Trophoblast cell (in vitro differentiated cells and primary cell): ENCODE measurements at regions not wholly inside any gene's neighbourhood (a gene's known extent, or its start where the extent isn't known, plus 50 kb on each side); places are given as distances from the start of the nearest gene placed in this dataset.
A peak's percentile ranks its signal among the peaks of the same experiment; 100 is the strongest.

Source experiments
- DNase-seq, 2 donors: peaks; one replicate each; pipeline ENCODE4 v3.0.0-alpha.2; 2016
- H2AFZ ChIP-seq: 2 replicates; pipeline ENCODE4 v1.6.1; 2013; ENCODE audit warnings: low read length, moderate library complexity, mild to moderate bottlenecking; ENCODE audit not compliant: insufficient read depth, poor library complexity
- H2AK5ac ChIP-seq: 2 replicates; pipeline ENCODE4 v1.6.1; 2013; ENCODE audit warnings: mild to moderate bottlenecking, low read length
- H2BK120ac ChIP-seq: 2 replicates; pipeline ENCODE4 v1.6.1; 2013; ENCODE audit warnings: low read length, mild to moderate bottlenecking, moderate library complexity; ENCODE audit not compliant: insufficient read depth, poor library complexity
- H2BK12ac ChIP-seq: 2 replicates; pipeline ENCODE4 v1.6.1; 2013; ENCODE audit warnings: mild to moderate bottlenecking, low read length, moderate library complexity
- H2BK5ac ChIP-seq: 2 replicates; pipeline ENCODE4 v1.6.1; 2013; ENCODE audit warnings: low read length, low read depth, moderate library complexity, mild to moderate bottlenecking; ENCODE audit not compliant: poor library complexity
- H3K14ac ChIP-seq: 2 replicates; pipeline ENCODE4 v1.6.1; 2013; ENCODE audit warnings: mild to moderate bottlenecking, low read length
- H3K18ac ChIP-seq: 2 replicates; pipeline ENCODE4 v1.6.1; 2013; ENCODE audit warnings: mild to moderate bottlenecking, low read length
- H3K23ac ChIP-seq: 2 replicates; pipeline ENCODE4 v1.6.1; 2013; ENCODE audit warnings: low read length
- H3K27ac ChIP-seq: 2 replicates; pipeline ENCODE4 v1.5.1; 2013; ENCODE audit warnings: low read depth, mild to moderate bottlenecking, inconsistent platforms, low read length, moderate library complexity
- H3K27me3 ChIP-seq: 2 replicates; pipeline ENCODE4 v1.6.1; 2013; ENCODE audit warnings: inconsistent platforms, mild to moderate bottlenecking, low read length, moderate library complexity; ENCODE audit not compliant: insufficient read depth
- H3K36me3 ChIP-seq, 2 experiments: 1 replicate in 1 of 2; 2 replicates in 1 of 2; pipeline ENCODE4 v1.6.1; 2013; ENCODE audit warnings: low read length in 2 of 2, mild to moderate bottlenecking in 2 of 2, moderate library complexity in 1 of 2; ENCODE audit not compliant: insufficient read depth in 2 of 2, control insufficient read depth in 1 of 2
- H3K4ac ChIP-seq: 2 replicates; pipeline ENCODE4 v1.6.1; 2013; ENCODE audit warnings: low read depth, mild to moderate bottlenecking, low read length, moderate library complexity
- H3K4me1 ChIP-seq, 2 experiments: 1 replicate in 1 of 2; 2 replicates in 1 of 2; pipeline ENCODE4 v1.6.1; 2013; ENCODE audit warnings: low read length in 2 of 2, mild to moderate bottlenecking in 2 of 2, moderate library complexity in 1 of 2; ENCODE audit not compliant: insufficient read depth in 2 of 2, control insufficient read depth in 1 of 2
- H3K4me2 ChIP-seq: 2 replicates; pipeline ENCODE4 v1.6.1; 2013; ENCODE audit warnings: inconsistent platforms, mild to moderate bottlenecking, low read length, moderate library complexity
- H3K4me3 ChIP-seq: 2 replicates; pipeline ENCODE4 v1.5.1; 2013; ENCODE audit warnings: mild to moderate bottlenecking, low read depth, low read length, inconsistent platforms
- H3K79me1 ChIP-seq: one replicate; pipeline ENCODE4 v1.6.1; 2013; ENCODE audit warnings: low read length
- H3K79me2 ChIP-seq: 2 replicates; pipeline ENCODE4 v1.6.1; 2013; ENCODE audit warnings: low read length, mild to moderate bottlenecking; ENCODE audit not compliant: control insufficient read depth, insufficient read depth, poor library complexity
- H3K9ac ChIP-seq: 2 replicates; pipeline ENCODE4 v1.6.1; 2013; ENCODE audit warnings: mild to moderate bottlenecking, low read length
- H3K9me3 ChIP-seq: 2 replicates; pipeline ENCODE4 v1.6.1; 2013; ENCODE audit warnings: low read depth, mild to moderate bottlenecking, control low read depth, inconsistent platforms, low read length; ENCODE audit not compliant: insufficient read depth
- H4K12ac ChIP-seq: 2 replicates; pipeline ENCODE4 v1.6.1; 2013; ENCODE audit warnings: low read depth, mild to moderate bottlenecking, low read length, moderate library complexity
- H4K8ac ChIP-seq: 2 replicates; pipeline ENCODE4 v1.6.1; 2013; ENCODE audit warnings: low read depth, mild to moderate bottlenecking, low read length, moderate library complexity
- H4K91ac ChIP-seq: one replicate; pipeline ENCODE4 v1.6.1; 2013; ENCODE audit warnings: low read depth, mild to moderate bottlenecking, low read length, moderate library complexity
- WGBS: extraction: QIAGEN DNeasy Blood & Tissue Kit; methylation state at CpG from one replicate; pipeline ENCODE4 v1.1.7; 2013; ENCODE audit warnings: missing lambda C conversion rate; ENCODE audit not compliant: insufficient read length, insufficient coverage; ENCODE audit errors: extremely low coverage; 5-methylcytosine and 5-hydroxymethylcytosine counted together

DNA sequence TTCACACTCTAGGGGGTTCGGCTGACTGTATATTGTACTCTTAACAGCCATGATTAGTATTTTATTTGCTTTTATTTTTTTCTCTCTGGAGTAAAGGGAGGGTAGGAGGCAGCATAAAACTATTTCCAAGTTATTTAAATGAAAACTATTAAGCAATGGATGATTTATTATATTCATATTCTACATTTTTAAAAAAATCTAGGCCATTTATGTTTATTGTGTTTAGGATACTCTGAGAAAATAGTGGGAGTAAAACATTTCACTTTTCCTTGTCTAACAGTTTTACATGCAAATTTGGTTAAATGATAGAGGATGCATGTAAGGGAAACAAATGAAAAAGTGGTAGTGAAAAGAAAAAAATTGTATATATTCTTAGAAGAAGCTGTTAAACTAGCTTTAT, 276.3 kb downstream of the GAS1 start:
- H3K9ac ChIP-seq: no peak overlapping the region
- no peak for DNase-seq
- no peak overlapping the region for H3K27ac ChIP-seq
- no peaks in the 10 kb centered on the region for H3K27me3 ChIP-seq
- no peak overlapping the region for H3K4ac ChIP-seq
- H3K79me1 ChIP-seq: peaks cover 6% of the 10 kb centered on the region
- H3K4me1 ChIP-seq: peaks cover 15 to 19% of the 10 kb centered on the region in 2 experiments
- no peaks in the 10 kb centered on the region for H3K9me3 ChIP-seq
- no peak overlapping the region for H4K8ac ChIP-seq
- no peak overlapping the region for H4K12ac ChIP-seq
- H2AK5ac ChIP-seq: no peak overlapping the region
- H3K18ac ChIP-seq: no peak overlapping the region
- no peak overlapping the region for H2BK120ac ChIP-seq
- no peak overlapping the region for H3K4me2 ChIP-seq
- no peak overlapping the region for H2AFZ ChIP-seq
- no peak overlapping the region for H2BK5ac ChIP-seq
- H2BK12ac ChIP-seq: no peak overlapping the region
- H3K36me3 ChIP-seq: no peaks in the 10 kb centered on the region
- H3K79me2 ChIP-seq: no peaks in the 10 kb centered on the region
- H3K14ac ChIP-seq: no peak overlapping the region
- no peak overlapping the region for H4K91ac ChIP-seq
- no peak overlapping the region for H3K23ac ChIP-seq
- WGBS: no CpG with 5 or more reads among the region's 1 CpG
- no peak overlapping the region for H3K4me3 ChIP-seq

DNA sequence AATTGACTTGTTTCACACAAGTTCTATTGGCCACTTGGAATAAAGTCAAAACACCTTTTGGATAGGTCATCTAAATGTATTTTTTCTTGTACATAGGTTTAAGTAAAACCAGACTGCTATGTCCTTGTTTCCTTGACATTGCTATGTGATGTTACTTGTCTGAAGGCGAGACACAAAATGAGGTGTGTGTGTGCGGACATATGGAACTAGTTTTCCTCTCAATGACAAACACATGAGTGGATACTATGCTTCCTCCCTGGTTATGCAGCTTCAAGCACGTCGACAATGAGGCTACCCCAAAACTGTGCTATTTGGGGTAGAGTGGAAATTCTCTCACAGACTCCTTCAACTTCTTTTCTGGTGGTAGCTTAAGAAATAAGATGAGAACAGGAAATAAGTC, 276.8 kb downstream of the GAS1 start:
- no peaks in the 10 kb centered on the region for H3K9me3 ChIP-seq

DNA sequence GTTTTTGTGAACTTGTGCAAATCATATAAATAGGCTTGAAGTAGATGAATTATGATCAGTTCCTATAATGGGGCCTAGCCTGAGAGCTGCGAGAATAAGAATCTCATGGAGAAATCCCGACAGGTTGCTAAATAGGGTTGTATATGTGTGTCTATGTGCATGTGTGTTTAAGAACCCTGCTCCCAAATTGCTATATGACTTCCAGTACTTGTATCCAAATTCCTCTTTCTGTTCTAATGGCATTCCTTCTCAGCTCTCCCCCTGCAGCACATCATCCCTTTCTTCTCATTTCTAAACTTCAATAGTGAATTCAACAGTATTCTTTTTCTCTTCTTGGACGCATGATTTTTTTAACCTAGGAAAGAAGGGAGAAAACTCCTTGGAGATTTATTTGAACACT, 277.2 kb downstream of the GAS1 start:
- no peak for DNase-seq
- Histone ChIP-seq H3K9me3 (no peaks in the 10 kb centered on the region), H3K14ac (no peak overlapping the region), H2BK120ac (no peak overlapping the region), H2BK12ac (no peak overlapping the region), H3K18ac (no peak overlapping the region), H2AK5ac (no peak overlapping the region), H3K4me1 (peaks cover 8 to 13% of the 10 kb centered on the region in 2 experiments), H3K79me2 (no peaks in the 10 kb centered on the region), H3K4me2 (no peak overlapping the region), H3K27ac (no peak overlapping the region), H3K9ac (no peak overlapping the region), H3K27me3 (no peaks in the 10 kb centered on the region), H2AFZ (no peak overlapping the region), H4K8ac (no peak overlapping the region), H3K36me3 (no peaks in the 10 kb centered on the region), H4K91ac (no peak overlapping the region), H3K4me3 (no peak overlapping the region), H3K23ac (no peak overlapping the region), H3K79me1 (peaks cover 5% of the 10 kb centered on the region), H3K4ac (no peak overlapping the region), H2BK5ac (no peak overlapping the region), H4K12ac (no peak overlapping the region)
- no CpG with 5 or more reads among the region's 3 CpGs for WGBS

More for the DNA sequence above, 276.8 kb downstream of the GAS1 start:
- Histone ChIP-seq H3K27me3 (no peaks in the 10 kb centered on the region), H3K4me3 (no peak overlapping the region), H3K36me3 (no peaks in the 10 kb centered on the region), H2BK12ac (no peak overlapping the region), H3K4me1 (peaks cover 13 to 17% of the 10 kb centered on the region in 2 experiments), H3K79me2 (no peaks in the 10 kb centered on the region), H3K4ac (no peak overlapping the region), H3K27ac (no peak overlapping the region), H4K12ac (no peak overlapping the region), H3K23ac (no peak overlapping the region), H3K79me1 (peaks cover 6% of the 10 kb centered on the region), H4K8ac (no peak overlapping the region), H2BK120ac (no peak overlapping the region), H2AK5ac (no peak overlapping the region), H2BK5ac (no peak overlapping the region), H3K14ac (no peak overlapping the region), H4K91ac (no peak overlapping the region), H2AFZ (no peak overlapping the region), H3K9ac (no peak overlapping the region), H3K4me2 (no peak overlapping the region), H3K18ac (no peak overlapping the region)
- no CpG with 5 or more reads among the region's 4 CpGs for WGBS
- DNase-seq: no peak

DNA sequence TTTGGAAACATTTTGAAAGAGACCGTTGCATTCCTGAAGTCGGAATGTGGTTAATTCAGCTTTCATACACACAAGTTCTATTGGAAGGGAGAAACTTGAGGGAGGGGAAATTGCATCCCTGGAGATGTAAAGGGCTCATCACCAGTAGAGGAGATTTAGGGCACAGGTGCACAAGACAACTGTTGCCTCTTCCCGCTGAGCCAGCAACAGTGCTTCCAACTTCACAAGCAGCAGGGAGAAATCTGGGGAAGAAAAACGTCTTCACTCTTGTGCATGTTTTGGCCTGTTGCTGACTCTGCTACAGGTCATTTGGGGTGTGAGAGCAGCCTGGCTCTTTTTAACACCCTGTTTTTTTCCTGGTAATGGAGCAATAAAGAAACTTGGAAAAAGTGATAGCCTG, 277.9 kb downstream of the GAS1 start:
- WGBS: no CpG with 5 or more reads among the region's 4 CpGs
- no peak overlapping the region for H3K4ac ChIP-seq
- DNase-seq: no peak
- no peaks in the 10 kb centered on the region for H3K27me3 ChIP-seq
- H3K27ac ChIP-seq: no peak overlapping the region
- no peak overlapping the region for H3K14ac ChIP-seq
- H3K18ac ChIP-seq: no peak overlapping the region
- H2BK12ac ChIP-seq: no peak overlapping the region
- H4K91ac ChIP-seq: no peak overlapping the region
- no peaks in the 10 kb centered on the region for H3K36me3 ChIP-seq
- no peak overlapping the region for H2AFZ ChIP-seq
- peaks cover 4% of the 10 kb centered on the region for H3K79me1 ChIP-seq
- H3K4me1 ChIP-seq: peaks cover 5 to 9% of the 10 kb centered on the region in 2 experiments
- H3K4me2 ChIP-seq: no peak overlapping the region
- no peak overlapping the region for H2BK5ac ChIP-seq
- peak overlapping the region; percentile 91 for H3K23ac ChIP-seq
- H4K8ac ChIP-seq: no peak overlapping the region
- H2BK120ac ChIP-seq: no peak overlapping the region
- no peak overlapping the region for H2AK5ac ChIP-seq
- no peaks in the 10 kb centered on the region for H3K79me2 ChIP-seq
- H3K9ac ChIP-seq: no peak overlapping the region
- no peaks in the 10 kb centered on the region for H3K9me3 ChIP-seq
- no peak overlapping the region for H3K4me3 ChIP-seq
- H4K12ac ChIP-seq: no peak overlapping the region
